GM19025 (cell line): ENCODE measurements at regions not wholly inside any gene's neighbourhood (a gene's known extent, or its start where the extent isn't known, plus 50 kb on each side); places are given as distances from the start of the nearest gene placed in this dataset.

Source experiments
- ATAC-seq: cut with Tn5 transposase; IDR thresholded peaks from one replicate; pipeline ENCODE4 v1.9.1; 2021; ENCODE audit warnings: mild to moderate bottlenecking, low read depth, moderate library complexity; ENCODE audit not compliant: unreplicated experiment

DNA sequence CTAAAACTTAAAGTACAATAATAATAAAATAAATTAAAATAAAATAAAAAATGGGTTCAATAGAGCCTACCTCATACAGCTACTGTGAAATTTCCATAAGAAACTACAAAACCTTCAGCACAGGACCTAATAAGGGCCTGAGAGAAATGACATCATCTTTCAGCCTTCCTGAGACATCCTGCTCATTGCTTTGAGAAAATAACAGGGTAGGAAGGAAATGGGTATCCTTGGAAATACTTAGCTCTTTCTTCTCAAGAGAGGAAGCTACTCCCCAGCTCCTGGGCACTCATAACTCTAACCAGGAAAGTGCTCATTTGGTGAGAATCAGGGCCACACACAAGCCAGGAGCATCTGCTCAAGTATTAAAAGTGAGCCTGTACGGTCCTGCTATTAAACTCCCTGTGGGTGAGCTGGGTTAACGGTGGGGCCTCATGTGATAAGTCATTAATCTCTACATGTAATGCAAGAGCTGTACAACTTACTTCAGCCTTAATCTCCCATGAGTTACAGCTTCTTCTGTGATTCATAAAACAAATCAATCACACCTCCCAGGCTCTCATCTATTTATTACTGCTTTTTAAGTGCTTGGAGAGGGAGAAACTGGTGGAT lies 141.4 kb downstream of the MAFB start:
- no peak for ATAC-seq

- ATAC-seq, result no peak
Observed at GRCh38 chr20:40545478-40545877, 143.6 kb downstream of the MAFB start.

- no peak for ATAC-seq
Observed at GRCh38 chr20:40542065-40542464, 147.0 kb downstream of the MAFB start.

DNA sequence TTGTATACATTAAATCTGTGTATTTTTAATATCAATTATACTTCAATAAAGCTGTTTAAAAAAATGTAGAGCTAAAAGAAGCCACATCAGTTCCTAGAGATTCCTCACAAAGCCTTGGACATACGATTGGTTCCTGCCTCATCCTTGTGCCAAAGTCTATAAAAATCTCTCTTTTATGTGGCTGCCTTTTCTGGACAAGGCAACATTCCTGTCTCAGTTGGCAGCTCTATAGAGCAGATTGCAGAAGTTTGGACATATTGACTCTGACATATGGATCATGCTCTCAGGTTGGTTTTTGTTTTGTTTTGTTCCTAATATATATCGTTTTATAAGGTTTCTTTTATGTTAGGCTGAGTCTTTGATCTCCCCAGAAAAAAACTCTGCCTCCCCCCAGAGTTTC lies 148.9 kb downstream of the MAFB start:
- no peak for ATAC-seq

DNA sequence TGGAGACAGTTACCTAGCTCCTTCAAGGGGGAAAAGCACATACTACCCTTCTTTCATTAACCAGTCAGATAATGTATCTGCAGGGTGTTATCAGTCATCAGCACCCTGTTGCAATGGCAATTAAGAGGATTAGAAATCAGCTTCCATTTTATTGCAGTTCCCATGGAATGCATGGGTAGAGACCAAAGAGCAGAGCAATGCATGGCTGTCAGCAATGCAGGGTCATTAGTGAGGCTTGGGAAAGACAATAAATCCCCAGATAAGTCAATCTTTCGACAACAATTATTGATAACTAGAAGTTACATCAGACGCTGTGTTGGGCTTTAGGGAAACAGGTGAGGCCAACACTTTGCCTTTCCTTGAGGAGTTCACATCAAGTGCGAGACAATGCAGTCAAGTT lies 150.9 kb downstream of the MAFB start:
- ATAC-seq, result no peak

GRCh38 chr20:40536808-40537207 lies 152.2 kb downstream of the MAFB start:
- no peak for ATAC-seq

GRCh38 chr20:40535816-40536215 lies 153.2 kb downstream of the MAFB start:
- ATAC-seq, result no peak

DNA sequence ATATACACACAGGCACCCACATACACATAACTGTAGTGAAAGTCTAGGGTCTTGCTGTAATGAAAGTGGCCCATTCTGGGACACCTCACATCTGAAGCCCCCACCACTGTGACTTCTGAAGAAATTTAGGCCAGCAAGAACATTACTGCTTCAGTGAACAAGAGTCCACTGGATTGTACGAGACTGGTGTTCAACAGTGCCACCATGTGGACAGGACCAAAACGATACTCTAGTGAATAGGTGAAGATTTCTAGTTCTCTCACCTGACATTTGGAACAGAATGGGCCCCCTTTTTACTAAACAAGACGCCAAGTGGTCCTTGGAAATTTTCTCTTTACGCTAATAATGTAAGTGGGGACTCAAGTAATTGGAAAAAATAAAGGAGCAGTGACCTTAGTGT lies 156.9 kb downstream of the MAFB start:
- no peak for ATAC-seq

- ATAC-seq, result no peak
Observed at GRCh38 chr20:40525351-40525750, 163.7 kb downstream of the MAFB start.

DNA sequence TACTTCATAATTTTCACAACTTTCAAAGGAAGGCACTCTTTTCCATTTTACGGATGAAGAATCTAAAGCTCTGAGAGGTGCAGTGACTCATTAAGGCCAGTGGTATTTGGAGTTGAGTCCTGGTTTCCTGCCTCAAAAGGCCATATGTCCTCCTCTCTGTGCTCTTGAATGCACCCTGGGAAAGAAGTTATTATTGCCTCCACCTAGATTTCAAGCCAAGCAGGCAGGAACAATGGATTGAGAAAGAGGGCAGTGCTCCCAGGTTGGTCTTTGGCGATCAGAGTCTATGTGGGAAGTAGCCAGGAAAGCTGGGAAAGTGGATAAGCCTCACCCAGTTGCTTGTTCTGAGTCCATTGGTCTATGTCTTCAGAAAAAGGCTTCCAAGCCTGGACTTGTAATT lies 165.0 kb downstream of the MAFB start:
- no peak for ATAC-seq

DNA sequence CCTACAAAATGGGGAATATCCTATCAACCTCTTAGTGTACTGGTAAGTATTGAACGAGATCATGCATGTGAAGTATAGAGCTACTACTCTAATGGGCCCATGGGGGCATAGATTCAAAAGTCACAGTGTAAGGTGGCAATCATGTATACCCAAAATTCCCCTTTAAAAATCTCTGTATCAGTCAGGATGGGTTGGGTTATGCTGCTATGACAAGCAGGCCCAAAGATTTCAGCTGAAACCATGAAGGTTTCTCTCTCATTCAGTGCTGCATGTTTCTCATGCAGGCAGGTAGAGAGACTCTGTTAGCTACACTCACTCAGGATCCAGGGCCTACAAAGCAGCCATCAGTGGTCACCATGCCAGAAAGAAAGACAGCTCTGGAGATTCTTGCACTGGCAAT lies 166.6 kb downstream of the MAFB start:
- no peak for ATAC-seq

DNA sequence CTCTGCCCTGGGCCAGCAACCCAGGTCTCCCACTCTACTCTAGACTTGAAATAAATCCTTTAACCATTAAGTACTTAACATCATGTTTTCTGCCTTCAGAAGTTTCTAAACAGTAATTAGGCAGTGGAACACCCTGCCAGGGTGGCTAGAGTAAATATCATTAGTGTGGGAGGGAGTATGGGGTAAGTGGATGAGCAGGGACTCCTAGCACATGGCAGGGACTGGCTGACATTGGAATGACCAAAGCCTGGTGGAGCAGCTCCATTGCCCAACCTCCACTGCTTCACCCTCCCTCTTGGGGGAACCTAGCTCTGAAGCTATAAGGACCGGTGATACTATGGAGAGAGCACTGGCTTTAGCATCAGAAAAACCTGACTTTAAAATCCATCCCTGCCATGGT lies 167.1 kb downstream of the MAFB start:
- no peak for ATAC-seq

DNA sequence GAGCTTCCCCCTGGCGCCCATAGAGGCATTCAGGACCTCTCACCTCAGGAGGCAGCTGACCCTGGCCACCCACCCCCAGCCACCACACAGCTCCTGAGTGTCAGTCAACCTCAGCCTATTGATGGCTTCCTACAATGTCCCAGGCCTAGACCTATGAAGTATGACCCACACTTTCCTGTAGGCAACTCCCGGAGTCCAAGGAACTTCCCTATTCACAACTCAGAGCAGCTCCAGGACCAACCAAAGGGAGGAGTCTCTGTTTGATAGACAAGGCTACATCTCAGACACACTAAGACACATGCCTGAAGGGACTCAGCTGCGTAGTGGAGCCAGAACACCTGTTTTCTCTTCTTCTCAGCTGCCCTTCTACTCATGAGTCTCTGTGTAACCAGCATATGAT lies 169.1 kb downstream of the MAFB start:
- no peak for ATAC-seq

- ATAC-seq, result no peak
Observed at GRCh38 chr20:40512994-40513393, 176.0 kb downstream of the MAFB start.

- no peak for ATAC-seq
Observed at GRCh38 chr20:40512591-40512990, 176.4 kb downstream of the MAFB start.

DNA sequence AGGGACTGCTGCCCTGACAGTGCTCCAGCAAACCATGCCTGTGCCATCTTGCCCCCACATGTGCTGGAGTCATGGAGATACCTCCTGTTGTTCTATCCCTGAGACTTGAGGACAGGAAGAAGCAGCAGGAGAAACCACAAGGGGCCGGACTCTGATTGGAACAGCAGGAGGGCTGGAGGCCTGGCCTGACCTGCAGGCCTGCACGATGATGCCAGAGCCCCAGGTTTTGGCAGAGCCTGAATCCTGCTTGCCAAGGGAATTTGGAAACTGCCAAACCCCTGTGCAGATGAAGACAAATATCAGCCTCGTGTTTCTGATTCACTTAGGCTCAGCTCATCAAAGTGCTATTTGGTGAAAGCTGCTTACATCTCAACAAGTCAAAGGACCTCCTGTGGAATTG lies 177.6 kb downstream of the MAFB start:
- ATAC-seq, result no peak

- ATAC-seq, result no peak
Observed at GRCh38 chr20:40510622-40511021, 178.4 kb downstream of the MAFB start.

DNA sequence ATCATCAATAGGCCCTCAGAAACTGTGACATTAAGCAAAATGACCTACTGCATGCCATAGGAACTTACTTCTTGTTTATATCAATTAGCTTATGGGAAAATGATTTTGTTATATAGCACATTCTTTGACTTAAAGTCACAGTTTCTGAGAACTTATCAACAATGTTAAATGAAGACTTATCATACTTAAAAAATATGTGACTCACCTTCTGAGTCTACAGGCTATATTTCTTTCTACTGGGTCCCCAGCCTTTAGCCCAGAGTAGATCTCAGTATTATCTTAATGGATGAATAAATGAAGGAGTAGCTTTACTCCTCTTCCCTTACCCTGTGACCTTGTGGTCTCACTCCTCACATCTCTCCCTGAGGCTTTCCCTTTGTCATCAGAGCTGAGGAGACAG lies 180.2 kb downstream of the MAFB start:
- ATAC-seq, result no peak

- no peak for ATAC-seq
Observed at GRCh38 chr20:40506537-40506939, 182.5 kb downstream of the MAFB start.

DNA sequence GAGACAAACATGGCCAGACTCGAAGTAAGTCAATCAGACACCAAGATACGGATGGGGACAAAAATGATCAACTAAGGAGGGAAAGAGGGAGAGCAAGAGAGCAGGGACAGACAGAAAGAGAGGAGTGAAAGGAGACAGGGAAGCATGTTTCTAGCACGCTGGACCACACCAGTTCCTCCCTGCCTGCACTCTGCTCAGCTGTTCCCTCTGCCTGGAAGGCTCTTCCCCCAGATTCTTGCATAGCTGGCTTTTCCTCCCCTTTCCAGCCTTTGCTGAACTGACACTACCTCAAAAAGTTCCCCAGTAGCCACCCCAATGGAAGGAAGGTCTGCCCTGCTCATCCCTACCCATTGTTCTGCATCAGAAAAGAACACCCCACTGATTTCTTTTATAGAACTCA lies 185.9 kb downstream of the MAFB start:
- ATAC-seq, result no peak

DNA sequence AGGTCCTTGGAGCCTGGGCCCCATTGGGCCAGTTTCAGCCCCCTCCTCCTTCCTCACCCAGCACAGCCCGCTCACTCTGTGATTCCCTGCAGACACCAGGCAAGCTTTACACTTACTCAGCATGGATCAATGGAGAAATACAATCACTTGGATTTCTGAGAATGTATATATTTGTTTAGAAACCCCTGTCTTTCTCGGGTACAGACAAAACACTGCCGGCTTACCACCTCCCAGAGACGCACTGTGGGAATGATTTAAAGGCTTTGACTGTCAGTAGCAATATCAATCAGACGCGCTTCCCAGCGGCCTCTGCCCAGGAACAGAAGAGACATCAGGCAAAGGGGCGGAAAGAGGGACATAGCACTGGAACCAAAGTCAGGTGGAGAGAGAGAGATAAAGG lies 186.5 kb downstream of the MAFB start:
- no peak for ATAC-seq

DNA sequence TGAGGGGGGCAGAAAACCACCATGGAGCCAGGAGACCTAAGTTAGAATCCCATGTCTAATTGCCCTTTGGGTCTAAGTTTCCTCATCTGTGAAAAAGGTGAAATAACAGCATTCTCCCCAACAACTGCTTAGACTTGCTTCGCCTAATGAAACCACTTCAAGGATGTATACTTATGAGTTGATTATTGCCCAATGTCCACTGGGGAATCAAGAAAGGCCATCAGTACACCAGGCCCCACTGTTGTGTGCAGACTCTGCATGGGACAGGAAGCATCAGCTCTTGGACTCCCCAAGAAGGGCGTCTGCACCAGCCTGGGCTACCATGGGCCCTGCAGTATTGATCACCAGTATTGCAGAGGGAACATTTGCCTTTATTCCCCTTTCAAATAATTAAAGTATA lies 189.6 kb downstream of the MAFB start:
- no peak for ATAC-seq
